Activated CD8-positive, alpha-beta T cell treated with anti-CD3 and anti-CD28 coated beads for 36 hours (primary cell): ENCODE measurements at regions not wholly inside any gene's neighbourhood (a gene's known extent, or its start where the extent isn't known, plus 50 kb on each side); places are given as distances from the start of the nearest gene placed in this dataset.

Experiments
- ATAC-seq: fragments of 200-7000 bp; cut with Tn5 transposase; one replicate; pipeline ENCODE4 v1.10.0; 2021; ENCODE audit warnings: mild to moderate bottlenecking, moderate library complexity
- CTCF ChIA-PET: fragments of 350-600 bp; sonication (Branson Sonifier 250); formaldehyde crosslinking; loops from one replicate; lab custom pipeline; 2021; ENCODE audit warnings: antibody characterized with exemption; lab: Charles Lee
- POLR2A ChIA-PET: fragments of 350-600 bp; sonication (Branson Sonifier 250); formaldehyde crosslinking; loops from one replicate; lab custom pipeline; 2021; ENCODE audit warnings: antibody characterized with exemption; lab: Charles Lee
- DNase-seq: peaks from one replicate; pipeline ENCODE4 v3.0.0-alpha.2; 2020
- H3K27ac Mint-ChIP-seq: one replicate; pipeline ENCODE4 v1.8.0; 2021; ENCODE audit warnings: mild to moderate bottlenecking, mixed read lengths
- H3K27me3 Mint-ChIP-seq: one replicate; pipeline ENCODE4 v1.8.0; 2021; ENCODE audit warnings: mixed read lengths
- H3K36me3 Mint-ChIP-seq: one replicate; pipeline ENCODE4 v1.8.0; 2021; ENCODE audit warnings: low read depth, mixed read lengths
- H3K4me1 Mint-ChIP-seq: one replicate; pipeline ENCODE4 v1.8.0; 2021; ENCODE audit warnings: low read depth, mixed read lengths
- H3K4me3 Mint-ChIP-seq: one replicate; pipeline ENCODE4 v1.8.0; 2021; ENCODE audit warnings: mild to moderate bottlenecking, moderate library complexity, mixed read lengths
- H3K9me3 Mint-ChIP-seq: one replicate; pipeline ENCODE4 v1.8.0; 2021; ENCODE audit warnings: mixed read lengths
- intact Hi-C: fragments of 100-400 bp; cut with micrococcal nuclease; formaldehyde crosslinking; loops from one replicate; pipeline ENCODE4 v1.10.0; 2022
- TF ChIP-seq, protein P1 (sequence below): fragments of 200-600 bp; IDR thresholded peaks from one replicate; pipeline ENCODE4 v1.8.0; 2022; ENCODE audit warnings: antibody characterized with exemption, mild to moderate bottlenecking

DNA sequence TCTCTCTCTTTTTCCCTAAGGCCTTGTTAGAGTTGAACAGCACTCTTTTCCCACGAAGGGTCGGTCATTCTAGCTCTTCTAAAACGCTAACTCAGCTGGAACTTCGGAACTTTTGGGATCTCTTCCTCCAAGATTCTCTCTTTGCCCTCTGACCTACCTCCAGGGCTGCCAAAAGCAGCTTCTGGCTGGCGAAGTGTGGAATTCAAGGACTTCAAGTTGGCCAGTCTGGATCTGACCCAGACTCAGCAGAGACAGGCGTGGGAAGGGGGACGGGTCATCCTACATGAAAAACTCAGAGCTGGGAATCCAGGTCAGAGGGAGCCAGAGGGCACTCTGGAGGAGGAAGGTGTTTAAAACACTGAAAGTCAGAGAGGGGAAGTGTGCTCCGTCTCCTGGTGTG lies 305.5 kb upstream of the HDAC4 start:
- no peaks in the 10 kb centered on the region for H3K36me3 Mint-ChIP-seq
- ChIA-PET POLR2A (no interaction called here), CTCF (no interaction called here)
- peaks cover 21% of the 10 kb centered on the region for H3K27me3 Mint-ChIP-seq
- ATAC-seq (no peak), DNase-seq (no peak)
- intact Hi-C loops, result no loop called here
- no peaks in the 10 kb centered on the region for H3K4me1 Mint-ChIP-seq
- H3K9me3 Mint-ChIP-seq, result no peaks in the 10 kb centered on the region
- H3K4me3 Mint-ChIP-seq, result no peak overlapping the region
- TF ChIP-seq, protein P1, sequence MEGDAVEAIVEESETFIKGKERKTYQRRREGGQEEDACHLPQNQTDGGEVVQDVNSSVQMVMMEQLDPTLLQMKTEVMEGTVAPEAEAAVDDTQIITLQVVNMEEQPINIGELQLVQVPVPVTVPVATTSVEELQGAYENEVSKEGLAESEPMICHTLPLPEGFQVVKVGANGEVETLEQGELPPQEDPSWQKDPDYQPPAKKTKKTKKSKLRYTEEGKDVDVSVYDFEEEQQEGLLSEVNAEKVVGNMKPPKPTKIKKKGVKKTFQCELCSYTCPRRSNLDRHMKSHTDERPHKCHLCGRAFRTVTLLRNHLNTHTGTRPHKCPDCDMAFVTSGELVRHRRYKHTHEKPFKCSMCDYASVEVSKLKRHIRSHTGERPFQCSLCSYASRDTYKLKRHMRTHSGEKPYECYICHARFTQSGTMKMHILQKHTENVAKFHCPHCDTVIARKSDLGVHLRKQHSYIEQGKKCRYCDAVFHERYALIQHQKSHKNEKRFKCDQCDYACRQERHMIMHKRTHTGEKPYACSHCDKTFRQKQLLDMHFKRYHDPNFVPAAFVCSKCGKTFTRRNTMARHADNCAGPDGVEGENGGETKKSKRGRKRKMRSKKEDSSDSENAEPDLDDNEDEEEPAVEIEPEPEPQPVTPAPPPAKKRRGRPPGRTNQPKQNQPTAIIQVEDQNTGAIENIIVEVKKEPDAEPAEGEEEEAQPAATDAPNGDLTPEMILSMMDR, result no peak
- no peak overlapping the region for H3K27ac Mint-ChIP-seq

- ChIA-PET CTCF (no interaction called here), POLR2A (no interaction called here)
- no peaks in the 10 kb centered on the region for H3K36me3 Mint-ChIP-seq
- ATAC-seq (no peak), DNase-seq (no peak)
- no peak overlapping the region for H3K4me3 Mint-ChIP-seq
- no peak overlapping the region for H3K27ac Mint-ChIP-seq
- TF ChIP-seq, protein P1, result no peak
- no peaks in the 10 kb centered on the region for H3K9me3 Mint-ChIP-seq
- intact Hi-C loops, result no loop called here
- no peaks in the 10 kb centered on the region for H3K4me1 Mint-ChIP-seq
- peaks cover 17% of the 10 kb centered on the region for H3K27me3 Mint-ChIP-seq
Observed at GRCh38 chr2:239704737-239705136, 303.9 kb upstream of the HDAC4 start.

DNA sequence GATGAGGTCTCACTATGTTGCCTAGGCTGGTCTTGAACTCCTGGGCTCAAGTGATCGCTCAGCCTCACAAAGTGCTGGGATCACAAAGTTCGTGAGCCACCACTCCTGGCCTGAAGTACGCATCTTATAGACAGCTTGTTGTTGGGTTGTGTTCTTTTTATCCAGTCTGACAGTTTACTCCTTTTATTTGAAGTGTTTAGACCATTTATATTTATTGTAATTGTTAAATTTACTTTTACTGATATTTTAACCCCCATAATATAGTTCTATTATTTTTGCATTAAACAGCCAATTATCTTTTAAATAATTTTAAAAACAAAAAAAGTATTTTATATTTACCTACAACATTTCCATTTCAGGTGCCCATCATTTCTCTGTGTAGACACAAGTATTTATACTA lies 303.0 kb upstream of the HDAC4 start:
- CTCF ChIA-PET, result no interaction called here
- POLR2A ChIA-PET, result no interaction called here
- Mint-ChIP-seq H3K27me3 (peaks cover 15% of the 10 kb centered on the region), H3K4me3 (no peak overlapping the region), H3K36me3 (no peaks in the 10 kb centered on the region), H3K9me3 (no peaks in the 10 kb centered on the region), H3K4me1 (no peaks in the 10 kb centered on the region), H3K27ac (no peak overlapping the region)
- TF ChIP-seq, protein P1, result no peak
- DNase-seq (no peak), ATAC-seq (no peak)
- intact Hi-C loops, result no loop called here

- no peaks in the 10 kb centered on the region for H3K9me3 Mint-ChIP-seq
- H3K4me1 Mint-ChIP-seq, result no peaks in the 10 kb centered on the region
- CTCF ChIA-PET, result no interaction called here
- ATAC-seq, result no peak
- H3K27me3 Mint-ChIP-seq, result peaks cover 8% of the 10 kb centered on the region
- DNase-seq, result no peak
- no peak overlapping the region for H3K4me3 Mint-ChIP-seq
- intact Hi-C loops, result no loop called here
- POLR2A ChIA-PET, result no interaction called here
- TF ChIP-seq, protein P1, result no peak
- H3K27ac Mint-ChIP-seq, result no peak overlapping the region
- H3K36me3 Mint-ChIP-seq, result no peaks in the 10 kb centered on the region
Observed at GRCh38 chr2:239700686-239701345, 300.0 kb upstream of the HDAC4 start.

DNA sequence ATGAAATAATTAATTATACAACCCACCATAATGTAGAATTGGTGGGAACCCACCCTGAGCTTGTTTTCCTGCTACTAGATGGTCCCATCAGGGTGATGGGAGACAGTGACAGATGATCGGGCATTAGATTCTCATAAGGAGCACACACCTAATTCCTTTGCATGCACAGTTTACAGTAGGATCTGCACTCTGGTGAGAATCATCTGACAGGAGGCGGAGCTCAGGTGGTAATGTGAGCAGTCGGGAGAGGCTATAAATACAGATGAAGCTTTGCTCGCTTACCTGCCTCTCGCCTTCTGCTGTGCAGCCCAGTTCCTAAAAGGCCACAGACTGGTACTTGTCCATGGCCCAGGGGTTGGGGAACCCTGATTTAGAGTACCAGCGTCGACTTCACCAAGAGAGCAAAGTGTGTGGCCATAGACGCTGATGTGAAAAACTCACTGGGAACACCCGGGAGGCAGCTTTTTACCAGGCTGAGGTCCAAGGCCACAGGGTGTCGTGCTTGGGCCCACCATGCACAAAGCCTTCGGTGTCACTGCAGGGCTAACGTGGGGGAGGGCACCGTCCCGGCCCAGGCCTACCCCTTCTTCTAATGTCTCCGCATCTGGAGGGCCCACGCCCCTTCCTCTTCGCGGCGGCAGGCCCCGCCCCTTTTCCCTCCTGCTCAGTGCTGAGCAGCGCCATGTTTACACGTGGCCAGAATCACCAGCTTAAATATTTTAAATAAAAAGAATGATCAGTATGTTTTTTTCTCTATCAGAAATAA lies 296.8 kb upstream of the HDAC4 start:
- H3K9me3 Mint-ChIP-seq, result no peaks in the 10 kb centered on the region
- ATAC-seq, result no peak
- no peaks in the 10 kb centered on the region for H3K36me3 Mint-ChIP-seq
- H3K4me1 Mint-ChIP-seq, result no peaks in the 10 kb centered on the region
- TF ChIP-seq, protein P1, result no peak
- intact Hi-C loops, result no loop called here
- no peak overlapping the region for H3K4me3 Mint-ChIP-seq
- H3K27ac Mint-ChIP-seq, result no peak overlapping the region
- POLR2A ChIA-PET, result interaction anchor here (0.5 kb wide), 1 partner anchor 112 kb away, joined by 3 read pairs; no protein-coding TSS in a partner anchor
- DNase-seq, result no peak
- no peaks in the 10 kb centered on the region for H3K27me3 Mint-ChIP-seq
- CTCF ChIA-PET, result no interaction called here
